OCI-LY7 (cell line): ENCODE measurements at regions not wholly inside any gene's neighbourhood (a gene's known extent, or its start where the extent isn't known, plus 50 kb on each side); places are given as distances from the start of the nearest gene placed in this dataset.

Experiments used
- EZH2phosphoT487 ChIP-seq: fragments of 200-600 bp; sonication (generic); IDR thresholded peaks from 2 replicates; pipeline ENCODE4 v1.6.1; 2018; ENCODE audit warnings: low read depth, borderline replicate concordance, mild to moderate bottlenecking, mixed run types, antibody characterized with exemption, low read length, moderate library complexity, mixed read lengths
- TF ChIP-seq, protein P1 (sequence below): fragments of 200-600 bp; sonication (generic); conservative IDR thresholded peaks from 2 replicates; pipeline ENCODE4 v1.5.1; 2014; ENCODE audit warnings: mild to moderate bottlenecking, antibody characterized with exemption, low read length, moderate library complexity, mixed read lengths

DNA sequence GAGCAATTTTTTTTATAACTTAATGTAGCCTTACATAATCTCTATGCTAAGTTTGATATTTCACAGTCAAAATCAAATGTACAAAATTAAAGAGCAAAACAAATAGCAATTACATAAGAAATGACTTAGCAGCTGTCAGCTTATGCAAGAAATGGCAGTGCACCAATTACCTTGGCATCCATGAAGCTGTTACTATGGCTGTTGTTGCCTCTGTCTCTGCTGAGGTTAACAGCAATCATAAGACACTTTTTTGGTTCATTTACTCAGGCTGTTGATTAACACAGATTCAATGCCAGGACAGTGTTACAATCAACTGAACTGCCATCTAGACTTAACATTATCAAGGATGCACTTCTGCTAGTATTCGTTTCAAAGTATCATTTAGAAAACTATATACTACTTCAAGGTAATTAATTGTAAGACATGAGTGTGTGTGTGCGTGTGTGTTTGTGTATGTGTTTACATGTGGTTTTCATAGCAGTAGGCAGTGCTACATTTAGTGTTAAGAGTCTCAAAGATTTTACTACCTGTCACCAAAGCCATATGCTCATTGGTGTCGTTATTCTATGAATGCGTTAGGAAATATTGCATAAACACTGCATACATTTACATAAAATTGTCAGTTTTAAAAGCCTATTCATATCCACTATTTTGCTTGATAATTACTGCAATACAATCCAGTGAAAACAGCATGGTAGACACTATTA lies 1084.2 kb upstream of the COX7C start:
- TF ChIP-seq, protein P1, sequence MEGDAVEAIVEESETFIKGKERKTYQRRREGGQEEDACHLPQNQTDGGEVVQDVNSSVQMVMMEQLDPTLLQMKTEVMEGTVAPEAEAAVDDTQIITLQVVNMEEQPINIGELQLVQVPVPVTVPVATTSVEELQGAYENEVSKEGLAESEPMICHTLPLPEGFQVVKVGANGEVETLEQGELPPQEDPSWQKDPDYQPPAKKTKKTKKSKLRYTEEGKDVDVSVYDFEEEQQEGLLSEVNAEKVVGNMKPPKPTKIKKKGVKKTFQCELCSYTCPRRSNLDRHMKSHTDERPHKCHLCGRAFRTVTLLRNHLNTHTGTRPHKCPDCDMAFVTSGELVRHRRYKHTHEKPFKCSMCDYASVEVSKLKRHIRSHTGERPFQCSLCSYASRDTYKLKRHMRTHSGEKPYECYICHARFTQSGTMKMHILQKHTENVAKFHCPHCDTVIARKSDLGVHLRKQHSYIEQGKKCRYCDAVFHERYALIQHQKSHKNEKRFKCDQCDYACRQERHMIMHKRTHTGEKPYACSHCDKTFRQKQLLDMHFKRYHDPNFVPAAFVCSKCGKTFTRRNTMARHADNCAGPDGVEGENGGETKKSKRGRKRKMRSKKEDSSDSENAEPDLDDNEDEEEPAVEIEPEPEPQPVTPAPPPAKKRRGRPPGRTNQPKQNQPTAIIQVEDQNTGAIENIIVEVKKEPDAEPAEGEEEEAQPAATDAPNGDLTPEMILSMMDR: no peak
- TF ChIP-seq EZH2phosphoT487: no peak
